Stimulated activated naive CD8-positive, alpha-beta T cell treated with anti-CD3 and anti-CD28 coated beads, Interleukin-15, amount 100 ng/mL, for 72 hours (primary cell): ENCODE measurements at regions not wholly inside any gene's neighbourhood (a gene's known extent, or its start where the extent isn't known, plus 50 kb on each side); places are given as distances from the start of the nearest gene placed in this dataset.
"Not testable (repeated sequence)": the region's sequence is repeated elsewhere in the genome, so short reads cannot be mapped to it uniquely, and the experiment has no call there.

Source experiments
- ATAC-seq: fragments of 150-1000 bp; cut with Tn5 transposase; 2 replicates; pipeline ENCODE4 v1.10.0; 2021; ENCODE audit warnings: mild to moderate bottlenecking, moderate library complexity
- DNase-seq, 2 donors: peaks; one replicate each; pipeline ENCODE4 v3.0.0; 2021 to 2022
- H3K27ac Mint-ChIP-seq, 2 donors: one replicate each; pipeline ENCODE4 v1.8.0; 2022; ENCODE audit warnings: mild to moderate bottlenecking in 2 of 2, mixed read lengths in 2 of 2, moderate library complexity in 2 of 2
- H3K27me3 Mint-ChIP-seq: one replicate; pipeline ENCODE4 v1.8.0; 2022; ENCODE audit warnings: mixed read lengths
- H3K4me1 Mint-ChIP-seq: one replicate; pipeline ENCODE4 v1.8.0; 2022; ENCODE audit warnings: mild to moderate bottlenecking, mixed read lengths
- H3K4me3 Mint-ChIP-seq, 2 donors: one replicate each; pipeline ENCODE4 v1.8.0; 2022; ENCODE audit warnings: mild to moderate bottlenecking in 2 of 2, mixed read lengths in 2 of 2, moderate library complexity in 1 of 2
- H3K9me3 Mint-ChIP-seq, 2 donors: one replicate each; pipeline ENCODE4 v1.8.0; 2022; ENCODE audit warnings: mixed read lengths in 2 of 2

DNA sequence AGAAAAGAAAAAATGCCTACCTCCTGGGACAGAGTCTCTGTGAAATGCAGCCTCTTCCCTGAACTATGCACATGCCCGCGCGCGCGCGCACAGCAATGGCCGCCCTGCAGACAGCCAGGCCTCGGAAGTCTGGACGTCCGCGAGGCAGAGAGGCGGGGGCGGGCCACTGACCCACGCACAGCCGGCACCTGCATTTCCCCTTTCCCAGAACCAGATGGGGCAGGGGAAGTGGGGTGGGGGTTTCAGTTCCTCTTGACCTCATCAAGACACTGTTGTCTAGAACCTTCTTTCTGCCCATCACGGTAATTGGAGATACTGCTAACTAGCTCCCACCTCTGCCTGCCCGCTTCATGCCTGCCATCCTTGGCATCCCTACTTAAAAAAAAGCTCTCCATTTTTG, 5435.0 kb upstream of the TPTE start:
- H3K9me3 Mint-ChIP-seq, H3K4me3 Mint-ChIP-seq, DNase-seq, H3K27me3 Mint-ChIP-seq, ATAC-seq, H3K4me1 Mint-ChIP-seq, H3K27ac Mint-ChIP-seq: not testable (repeated sequence)

GRCh38 chr21:5088820-5089219, 5432.6 kb upstream of the TPTE start:
- H3K4me3 Mint-ChIP-seq, H3K9me3 Mint-ChIP-seq, DNase-seq, H3K27ac Mint-ChIP-seq, H3K27me3 Mint-ChIP-seq, H3K4me1 Mint-ChIP-seq: not testable (repeated sequence)
- ATAC-seq: peak; percentile 46

DNA sequence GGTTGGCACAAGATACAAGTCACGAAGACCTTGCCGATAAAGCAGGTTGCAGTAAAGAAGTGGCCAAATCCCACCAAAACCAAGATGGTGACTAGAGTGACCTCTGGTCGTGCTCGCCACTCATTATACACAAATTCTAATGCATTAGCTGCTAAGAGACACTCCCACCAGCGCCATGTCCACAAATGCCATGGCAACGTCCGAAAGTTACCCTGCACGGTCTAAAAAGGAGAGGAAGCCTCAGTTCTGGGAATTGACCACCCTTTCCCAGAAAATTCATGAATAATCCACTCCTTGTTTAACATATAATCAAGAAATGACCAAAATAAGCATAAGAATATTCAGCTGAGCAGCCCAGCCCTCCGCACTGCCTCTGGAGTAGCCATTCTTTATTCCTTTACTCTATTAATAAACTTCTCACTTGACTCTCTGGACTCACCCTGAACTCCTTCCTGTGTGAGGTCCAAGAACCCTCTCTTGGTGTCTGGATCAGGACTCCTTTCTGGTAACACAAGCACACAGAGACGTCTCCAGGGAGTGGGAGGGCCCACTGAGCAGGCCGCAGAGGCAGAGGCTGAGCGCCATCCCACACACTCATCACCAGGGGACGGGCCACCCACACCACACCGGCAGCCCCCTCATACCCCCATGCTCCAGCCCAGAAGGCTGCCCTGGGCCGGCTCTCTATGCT, 5431.8 kb upstream of the TPTE start:
- not testable (repeated sequence) for DNase-seq, H3K4me3 Mint-ChIP-seq, H3K27me3 Mint-ChIP-seq, H3K9me3 Mint-ChIP-seq, H3K27ac Mint-ChIP-seq, H3K4me1 Mint-ChIP-seq
- peak; percentile 20 for ATAC-seq

DNA sequence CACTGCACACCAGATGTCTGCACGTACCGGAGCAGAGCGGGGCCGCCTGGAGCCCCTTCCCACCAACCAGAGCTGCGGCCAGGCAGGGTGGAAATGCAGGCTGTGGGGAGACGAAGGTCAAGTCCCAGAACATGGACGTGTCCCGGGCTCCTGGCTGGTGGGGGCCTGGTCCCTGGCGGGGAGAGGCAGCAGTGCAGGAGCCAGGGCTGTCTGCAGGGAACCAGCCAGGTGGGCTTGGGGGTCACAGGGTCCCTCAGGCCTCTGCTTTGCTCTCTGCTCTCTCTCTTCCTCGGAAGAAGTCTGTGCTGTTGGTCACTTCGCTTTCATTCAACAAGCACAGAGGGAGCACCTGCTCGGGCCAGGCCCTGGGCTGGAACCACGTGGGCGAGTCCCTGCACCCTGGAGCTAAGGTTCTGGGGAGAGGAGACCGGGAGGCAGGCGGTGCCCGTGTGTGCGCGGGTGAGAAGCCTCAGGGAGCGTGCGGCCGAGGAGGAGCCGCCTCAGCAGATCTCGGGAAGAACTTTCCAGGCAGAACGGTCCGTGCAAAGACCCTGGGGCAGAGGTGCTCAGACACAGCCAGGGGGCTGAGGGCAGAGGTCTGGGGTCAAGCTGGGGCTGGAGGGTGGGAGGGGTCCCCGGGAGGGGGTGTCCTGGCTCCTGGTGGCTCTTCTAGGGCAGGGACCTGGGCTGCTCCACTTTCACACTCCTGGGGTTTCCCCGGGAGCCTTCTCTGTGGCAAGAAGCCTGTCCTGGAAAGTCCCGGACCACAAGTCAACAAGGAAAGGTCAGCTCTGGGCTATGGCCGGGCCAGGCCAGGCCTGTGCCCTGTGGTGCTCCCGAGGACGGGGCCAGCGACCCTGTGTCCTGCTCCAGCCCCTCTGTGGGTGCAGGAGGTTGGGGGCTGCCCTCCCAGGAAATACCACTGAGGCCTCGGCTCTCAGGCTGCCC, 5431.0 kb upstream of the TPTE start:
- H3K27me3 Mint-ChIP-seq, H3K4me1 Mint-ChIP-seq, H3K9me3 Mint-ChIP-seq, H3K4me3 Mint-ChIP-seq, DNase-seq: not testable (repeated sequence)
- peak overlapping the region in 1 of 2 donors; percentile 12 for H3K27ac Mint-ChIP-seq
- ATAC-seq: peak; percentile 21

- H3K4me1 Mint-ChIP-seq, H3K4me3 Mint-ChIP-seq, H3K27ac Mint-ChIP-seq, H3K27me3 Mint-ChIP-seq, DNase-seq, ATAC-seq, H3K9me3 Mint-ChIP-seq: not testable (repeated sequence)
These were observed 5430.1 kb upstream of the TPTE start for GRCh38 chr21:5091274-5091673.

DNA sequence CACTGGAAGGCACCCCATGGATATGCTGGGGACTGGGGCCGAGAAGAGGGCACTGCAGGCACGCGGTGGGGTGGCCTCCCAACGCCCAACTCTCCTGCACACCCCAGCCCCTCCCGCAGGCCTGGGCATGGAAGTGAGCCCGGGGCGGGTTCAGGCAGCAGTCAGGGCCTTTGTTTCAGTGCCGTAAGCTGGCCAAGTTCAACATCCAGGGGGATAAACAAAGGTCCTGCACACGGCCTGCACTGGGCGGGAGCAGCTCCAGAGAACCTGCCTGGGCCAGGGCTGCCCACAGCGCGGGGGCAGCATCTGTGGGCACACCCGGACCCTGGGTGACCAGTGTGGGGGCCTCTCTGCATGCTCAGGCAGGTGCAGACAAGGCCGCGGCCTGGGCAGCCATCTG, 5425.8 kb upstream of the TPTE start:
- DNase-seq, ATAC-seq, H3K27me3 Mint-ChIP-seq, H3K4me3 Mint-ChIP-seq, H3K4me1 Mint-ChIP-seq, H3K9me3 Mint-ChIP-seq, H3K27ac Mint-ChIP-seq: not testable (repeated sequence)

GRCh38 chr21:5098010-5098743, 5423.2 kb upstream of the TPTE start:
- not testable (repeated sequence) for H3K4me1 Mint-ChIP-seq, H3K9me3 Mint-ChIP-seq, H3K4me3 Mint-ChIP-seq, H3K27ac Mint-ChIP-seq, H3K27me3 Mint-ChIP-seq, ATAC-seq, DNase-seq

DNA sequence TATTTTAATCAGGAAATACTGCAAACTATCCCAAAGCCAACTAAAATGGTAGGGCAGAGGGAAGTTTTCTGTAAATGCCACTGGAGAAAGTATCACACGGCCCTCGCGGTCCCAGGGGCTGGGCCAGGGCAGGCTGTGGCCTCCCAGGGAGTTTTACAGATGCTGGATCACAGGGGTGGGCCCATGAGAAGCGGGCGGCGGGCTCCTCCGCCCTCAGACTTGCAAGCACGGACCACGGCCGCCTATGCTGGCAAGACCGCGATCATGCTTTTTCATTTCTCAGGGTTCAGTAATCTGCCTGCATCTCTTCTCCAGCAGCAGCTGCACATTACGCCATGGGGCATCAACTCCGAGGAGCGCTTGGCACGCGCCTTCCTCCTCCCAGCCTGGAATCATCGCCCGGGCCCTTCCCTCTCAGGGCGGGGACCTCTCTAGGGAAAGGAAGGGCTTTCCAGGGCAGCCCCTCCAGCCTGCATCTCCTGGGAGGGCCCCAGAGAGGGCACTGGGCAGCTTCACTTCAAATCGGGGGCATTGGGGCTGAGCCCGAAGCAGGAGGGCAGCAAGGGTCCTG, 5420.7 kb upstream of the TPTE start:
- not testable (repeated sequence) for H3K27ac Mint-ChIP-seq, ATAC-seq, H3K27me3 Mint-ChIP-seq, H3K9me3 Mint-ChIP-seq, H3K4me3 Mint-ChIP-seq, DNase-seq
- H3K4me1 Mint-ChIP-seq: peaks cover 13% of the 10 kb centered on the region

DNA sequence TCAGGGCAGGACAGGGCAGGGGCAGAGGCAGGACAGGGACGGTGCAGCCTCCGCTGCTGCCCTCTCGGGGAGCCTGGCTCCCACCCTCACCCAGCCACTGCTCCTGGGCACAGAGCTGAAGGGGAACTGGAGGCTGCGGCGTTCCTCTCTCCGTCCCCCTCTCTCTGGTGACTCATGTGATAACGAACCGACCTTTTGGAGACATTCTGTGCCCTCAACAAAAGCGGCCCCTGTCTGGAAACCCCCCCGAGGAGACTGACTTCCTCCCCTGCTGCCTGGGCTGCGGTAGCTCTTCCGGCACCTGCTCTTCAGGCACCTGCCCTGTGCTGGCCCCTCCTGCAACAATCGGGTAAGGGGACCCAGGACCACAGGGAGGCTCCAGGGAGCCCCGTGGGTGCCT, 5419.6 kb upstream of the TPTE start:
- Mint-ChIP-seq H3K4me3 (peak overlapping the region; percentile 75 to 82), H3K4me1 (peaks cover 13% of the 10 kb centered on the region), H3K27ac (peak overlapping the region; percentile 79 to 98)
- H3K27me3 Mint-ChIP-seq, H3K9me3 Mint-ChIP-seq: not testable (repeated sequence)
- ATAC-seq (peak; percentile 90), DNase-seq (peak; percentile 79 to 87)

- H3K27me3 Mint-ChIP-seq, H3K9me3 Mint-ChIP-seq: not testable (repeated sequence)
- peaks cover 19% of the 10 kb centered on the region for H3K4me1 Mint-ChIP-seq
- ATAC-seq (peak; percentile 13), DNase-seq (peak; percentile 27 to 30)
- peak overlapping the region; percentile 84 to 94 for H3K27ac Mint-ChIP-seq
- H3K4me3 Mint-ChIP-seq: peak overlapping the region; percentile 86 to 87
These were observed 5417.4 kb upstream of the TPTE start for GRCh38 chr21:5103880-5104561.

GRCh38 chr21:5104562-5104928, 5416.8 kb upstream of the TPTE start:
- Mint-ChIP-seq H3K4me3 (peak overlapping the region in 1 of 2 donors; percentile 42), H3K4me1 (peaks cover 19% of the 10 kb centered on the region)
- H3K9me3 Mint-ChIP-seq, H3K27ac Mint-ChIP-seq, DNase-seq, H3K27me3 Mint-ChIP-seq, ATAC-seq: not testable (repeated sequence)

GRCh38 chr21:5105939-5106708, 5415.3 kb upstream of the TPTE start:
- H3K4me3 Mint-ChIP-seq, H3K27ac Mint-ChIP-seq, H3K27me3 Mint-ChIP-seq, H3K9me3 Mint-ChIP-seq: not testable (repeated sequence)
- ATAC-seq (peak; percentile 45), DNase-seq (peak; percentile 48 to 64)
- H3K4me1 Mint-ChIP-seq: peaks cover 19% of the 10 kb centered on the region

DNA sequence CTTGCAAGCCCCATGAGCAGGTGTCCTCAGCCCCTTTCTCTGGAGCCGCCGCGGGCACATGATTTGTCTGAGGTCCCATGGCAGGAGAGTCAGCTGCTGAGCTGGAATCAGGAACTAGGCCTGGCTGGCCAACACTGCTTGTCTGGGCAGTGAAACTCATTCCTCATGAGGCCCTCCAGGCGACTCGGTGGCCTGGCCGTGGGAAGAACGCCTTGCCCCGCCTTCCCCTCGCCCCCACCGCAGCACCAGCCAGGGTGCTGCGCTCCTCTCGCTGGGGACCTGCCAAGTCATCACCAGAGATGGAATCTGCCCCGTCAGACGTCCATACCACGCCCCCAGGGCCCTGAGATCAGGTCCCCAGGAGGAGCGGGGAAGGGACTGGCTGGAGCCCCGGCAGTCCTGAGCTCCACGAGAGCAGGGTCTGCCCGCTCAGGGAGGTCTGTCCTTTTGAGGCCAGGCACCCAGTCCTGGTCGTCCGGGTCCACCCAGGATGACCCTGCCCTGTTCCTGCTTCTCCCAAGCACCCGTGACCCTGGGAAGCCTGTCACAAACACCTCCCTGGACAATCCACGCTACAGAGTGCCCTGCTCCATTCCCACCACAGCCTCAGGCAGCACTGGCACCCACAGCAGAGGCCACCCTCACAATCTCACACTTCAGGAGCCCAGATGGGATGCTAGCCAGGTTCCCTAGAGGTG, 5414.5 kb upstream of the TPTE start:
- H3K4me1 Mint-ChIP-seq: peaks cover 19% of the 10 kb centered on the region
- not testable (repeated sequence) for DNase-seq, H3K9me3 Mint-ChIP-seq, ATAC-seq, H3K27me3 Mint-ChIP-seq
- peak overlapping the region in 1 of 2 donors; percentile 44 for H3K4me3 Mint-ChIP-seq
- peak overlapping the region in 1 of 2 donors; percentile 59 for H3K27ac Mint-ChIP-seq

DNA sequence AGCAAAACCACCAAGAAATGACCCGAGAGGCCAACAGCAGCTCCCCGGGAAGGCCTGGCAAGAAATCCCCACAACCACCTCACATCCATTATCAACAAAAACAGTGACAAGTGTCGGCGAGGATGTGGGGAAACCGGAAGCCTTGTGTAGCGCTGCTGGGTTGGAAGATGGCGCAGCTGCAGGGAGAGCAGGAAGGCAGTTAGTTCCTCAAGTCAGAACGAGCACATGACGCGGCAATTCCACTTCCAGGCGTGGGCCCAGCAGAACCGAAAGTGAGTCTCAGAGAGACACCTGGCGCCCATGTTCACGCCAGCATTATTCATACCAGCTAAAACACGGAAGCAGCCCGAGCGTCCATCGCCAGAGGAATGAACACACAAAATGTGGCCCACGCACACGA, 5413.7 kb upstream of the TPTE start:
- not testable (repeated sequence) for H3K9me3 Mint-ChIP-seq, H3K27ac Mint-ChIP-seq, DNase-seq, H3K27me3 Mint-ChIP-seq, ATAC-seq, H3K4me3 Mint-ChIP-seq
- H3K4me1 Mint-ChIP-seq: peaks cover 19% of the 10 kb centered on the region
